HepG2 (cell line): ENCODE measurements at regions not wholly inside any gene's neighbourhood (a gene's known extent, or its start where the extent isn't known, plus 50 kb on each side); places are given as distances from the start of the nearest gene placed in this dataset.

Source experiments
- ATAC-seq: fragments of 200-7000 bp; cut with Tn5 transposase; 3 replicates; pipeline ENCODE4 v1.9.1; 2020; ENCODE audit warnings: mild to moderate bottlenecking, moderate library complexity
- BruUV-seq: library from RNA; stranded (reverse); fragments of 400-500 nt; replicated peaks from 2 replicates; lab custom pipeline; 2021; lab: Mats Ljungman, UMichigan
- CTCF ChIA-PET: fragments of 300-600 bp; formaldehyde crosslinking; extraction: SDS; loops from one replicate; lab custom pipeline; 2021; ENCODE audit warnings: low total read pairs, inconsistent platforms, low intra/inter-chr PET ratio; lab: Yijun Ruan, JAX
- POLR2A ChIA-PET: fragments of 350-600 bp; sonication (Branson Sonifier 250); formaldehyde crosslinking; loops from one replicate; lab custom pipeline; 2020; ENCODE audit warnings: antibody characterized with exemption, inconsistent platforms; lab: Yijun Ruan, JAX
- DNase-seq: peaks from one replicate; pipeline ENCODE4 v3.0.0-alpha.2; 2015; ENCODE audit warnings: low spot score
- FAIRE-seq: peaks from 3 replicates; lab custom pipeline; 2011; peaks lifted over from hg19 to GRCh38; lab: Jason Lieb, UNC
- H2AFZ ChIP-seq: one replicate; pipeline ENCODE4 v1.6.1; 2011; ENCODE audit warnings: low read length, inconsistent platforms
- H3K27ac ChIP-seq: fragments of 300-600 bp; 3 replicates; pipeline ENCODE4 v1.8.0; 2011; ENCODE audit warnings: mixed run types, mild to moderate bottlenecking, mixed read lengths, low read length, inconsistent platforms; ENCODE audit not compliant: insufficient read depth; ENCODE audit errors: extremely low read length
- H3K27me3 ChIP-seq, 2 experiments: fragments of 200-600 bp in 1 of 2; 2 replicates in 1 of 2; 3 replicates in 1 of 2; pipeline versions ENCODE4 v1.6.0 to v1.8.0; 2011; ENCODE audit warnings: low read length in 2 of 2, mild to moderate bottlenecking in 2 of 2, moderate library complexity in 2 of 2, inconsistent platforms in 1 of 2; ENCODE audit not compliant: insufficient read depth in 2 of 2, control insufficient read depth in 1 of 2
- H3K36me3 ChIP-seq, 2 experiments: fragments of 200-600 bp in 1 of 2; replicated peaks in 1 of 2; 2 replicates in 1 of 2; 3 replicates in 1 of 2; pipeline versions ENCODE4 v1.5.1 to v1.8.0; 2011; ENCODE audit warnings: low read length in 2 of 2, inconsistent platforms in 1 of 2; ENCODE audit not compliant: insufficient read depth in 2 of 2, control insufficient read depth in 1 of 2
- H3K4me1 ChIP-seq: 2 replicates; pipeline ENCODE4 v1.5.1; 2012; ENCODE audit warnings: low read length, inconsistent platforms; ENCODE audit not compliant: insufficient read depth
- H3K4me2 ChIP-seq: 2 replicates; pipeline ENCODE4 v1.6.0; 2011; ENCODE audit warnings: low read depth, low read length, inconsistent platforms
- H3K4me3 ChIP-seq, 3 experiments: fragments of 200-600 bp in 1 of 3; sonication (generic), shearing (Covaris generic) in 1 of 3; replicated peaks in 1 of 3; 2 replicates each; pipeline ENCODE4 v1.5.1; 2011 to 2016; ENCODE audit warnings: low read length in 3 of 3, inconsistent platforms in 2 of 3, low read depth in 2 of 3, mild to moderate bottlenecking in 2 of 3, control low read depth in 1 of 3, mixed read lengths in 1 of 3; ENCODE audit not compliant: insufficient read depth in 1 of 3
- H3K79me2 ChIP-seq: one replicate; pipeline ENCODE4 v1.6.1; 2011; ENCODE audit warnings: low read length, inconsistent platforms; ENCODE audit not compliant: insufficient read depth
- H3K9ac ChIP-seq: 2 replicates; pipeline ENCODE4 v1.6.0; 2011; ENCODE audit warnings: mild to moderate bottlenecking, low read depth, low read length, inconsistent platforms; ENCODE audit not compliant: insufficient read depth
- H3K9me3 ChIP-seq: 2 replicates; pipeline ENCODE4 v1.5.1; 2012; ENCODE audit warnings: mild to moderate bottlenecking, low read length
- H4K20me1 ChIP-seq: 2 replicates; pipeline ENCODE4 v1.6.0; 2011; ENCODE audit warnings: inconsistent platforms, mild to moderate bottlenecking, low read length, moderate library complexity; ENCODE audit not compliant: insufficient read depth
- GABPB1 ChIP-seq: IDR thresholded peaks from 2 replicates; pipeline ENCODE4 v1.6.1; 2016; ENCODE audit warnings: mild to moderate bottlenecking, missing genetic modification reagents, moderate library complexity, missing compliant biosample characterization
- HNRNPL ChIP-seq: fragments of 200-400 bp; formaldehyde crosslinking; IDR thresholded peaks from 2 replicates; pipeline ENCODE4 v1.6.1; 2017; ENCODE audit warnings: mild to moderate bottlenecking, low read depth, low read length
- HOXA3 ChIP-seq: sonication (generic); formaldehyde crosslinking; IDR thresholded peaks from 2 replicates; pipeline ENCODE4 v1.5.0; 2020; ENCODE audit warnings: missing genetic modification reagents
- RXRB ChIP-seq: IDR thresholded peaks from 2 replicates; pipeline ENCODE4 v1.6.1; 2016; ENCODE audit warnings: borderline replicate concordance, missing genetic modification reagents, missing compliant biosample characterization
- SNRNP70 ChIP-seq: fragments of 200-400 bp; formaldehyde crosslinking; IDR thresholded peaks from 2 replicates; pipeline ENCODE4 v1.6.1; 2017; ENCODE audit warnings: mild to moderate bottlenecking, low read depth, low read length, moderate library complexity
- SRSF1 ChIP-seq: fragments of 200-400 bp; formaldehyde crosslinking; optimal IDR thresholded peaks from 2 replicates; pipeline ENCODE3; 2017; ENCODE audit warnings: mild to moderate bottlenecking, low read depth, low read length, moderate library complexity
- ZNF10 ChIP-seq: sonication (generic); formaldehyde crosslinking; IDR thresholded peaks from 2 replicates; pipeline ENCODE4 v1.4.0; 2020; ENCODE audit warnings: mild to moderate bottlenecking, low read depth, missing genetic modification reagents, borderline replicate concordance
- ZNF12 ChIP-seq: sonication (generic); formaldehyde crosslinking; IDR thresholded peaks from 2 replicates; pipeline ENCODE4 v1.5.0; 2020; ENCODE audit warnings: missing genetic modification reagents
- ZNF232 ChIP-seq: sonication (generic); formaldehyde crosslinking; IDR thresholded peaks from 2 replicates; pipeline ENCODE4 v1.4.0; 2020; ENCODE audit warnings: missing genetic modification reagents, borderline replicate concordance
- ZNF530 ChIP-seq: sonication (generic); formaldehyde crosslinking; IDR thresholded peaks from 2 replicates; pipeline ENCODE4 v1.5.0; 2020; ENCODE audit warnings: low read depth, mild to moderate bottlenecking, missing genetic modification reagents
- WGBS: methylation state at CpG from one replicate; pipeline ENCODE4 v1.1.6; 2017; ENCODE audit warnings: low lambda C conversion rate; 5-methylcytosine and 5-hydroxymethylcytosine counted together
- in situ Hi-C: cut with HindIII; loops from 2 replicates; pipeline ENCODE4 v1.10.0; 2017; ENCODE audit warnings: low pct_unique_long_range_greater_than_20kb; ENCODE audit not compliant: extremely low pct_ligation_motif_present
- intact Hi-C: fragments of 100-400 bp; cut with micrococcal nuclease; formaldehyde crosslinking; loops from one replicate; pipeline ENCODE4 v1.10.0; 2022; ENCODE audit not compliant: unreplicated experiment
- TF ChIP-seq, protein P1 (sequence below): sonication (generic); formaldehyde crosslinking; IDR thresholded peaks from 2 replicates; pipeline ENCODE4 v1.4.0; 2020; ENCODE audit warnings: missing genetic modification reagents
- TF ChIP-seq, protein P2 (sequence below): fragments of 450-650 bp; IDR thresholded peaks from 2 replicates; pipeline ENCODE4 v1.6.1; 2016
- TF ChIP-seq, protein P3 (sequence below): sonication (generic); formaldehyde crosslinking; IDR thresholded peaks from 2 replicates; pipeline ENCODE4 v1.4.0; 2020; ENCODE audit warnings: low read depth, mild to moderate bottlenecking, missing genetic modification reagents
- TF ChIP-seq, protein P4 (sequence below): IDR thresholded peaks from 2 replicates; pipeline ENCODE4 v1.6.1; 2016; ENCODE audit warnings: missing compliant biosample characterization, missing genetic modification reagents, borderline replicate concordance
- TF ChIP-seq, protein P5 (sequence below): IDR thresholded peaks from 2 replicates; pipeline ENCODE4 v1.6.1; 2016; ENCODE audit warnings: mild to moderate bottlenecking, missing biosample characterization, missing genetic modification reagents
- TF ChIP-seq, protein P6 (sequence below): IDR thresholded peaks from 2 replicates; pipeline ENCODE4 v1.6.1; 2016; ENCODE audit warnings: low read depth, borderline replicate concordance

DNA sequence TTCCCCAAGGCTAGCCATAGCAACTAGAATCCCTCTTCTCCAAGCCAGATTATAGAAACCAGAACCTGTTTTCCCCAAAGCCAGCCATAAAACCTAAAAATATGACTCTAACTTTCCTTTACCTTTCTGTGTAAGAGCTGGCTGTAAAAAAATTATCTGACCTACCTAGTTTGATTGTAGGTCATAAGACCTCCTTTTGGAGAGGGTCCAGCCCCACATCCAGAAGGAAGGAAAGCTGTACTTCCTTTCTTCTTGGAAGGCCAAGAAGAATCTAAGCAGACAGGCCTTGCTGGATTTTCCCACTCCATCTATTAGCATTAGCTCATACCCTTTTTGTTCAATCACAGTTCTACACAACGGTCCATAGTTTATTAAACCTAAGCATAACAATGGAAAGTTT is 1006.3 kb downstream of the SORCS3 start:
- H3K4me3 ChIP-seq: no peak overlapping the region
- BruUV-seq: no TSS peak
- no peak overlapping the region for H2AFZ ChIP-seq
- CTCF ChIA-PET: no interaction called here
- H3K4me2 ChIP-seq: no peak overlapping the region
- H3K9ac ChIP-seq: no peak overlapping the region
- POLR2A ChIA-PET: no interaction called here
- no peaks in the 10 kb centered on the region for H3K79me2 ChIP-seq
- ATAC-seq (no peak), FAIRE-seq (no peak), DNase-seq (no peak)
- H3K27me3 ChIP-seq: no peaks in the 10 kb centered on the region
- WGBS: 35% methylated on average over 1 of the region's 1 CpG
- H3K27ac ChIP-seq: no peak overlapping the region
- H3K4me1 ChIP-seq: no peaks in the 10 kb centered on the region
- H3K36me3 ChIP-seq: no peaks in the 10 kb centered on the region
- H3K9me3 ChIP-seq: peaks cover 65% of the 10 kb centered on the region
- no peaks in the 10 kb centered on the region for H4K20me1 ChIP-seq
- intact Hi-C loops (no loop called here), in situ Hi-C loops (no loop called here)
- TF ChIP-seq ZNF10 (CRISPR knock-in tag): no peak
- no peak for TF ChIP-seq SNRNP70
- TF ChIP-seq GABPB1: no peak
- TF ChIP-seq, protein P1, sequence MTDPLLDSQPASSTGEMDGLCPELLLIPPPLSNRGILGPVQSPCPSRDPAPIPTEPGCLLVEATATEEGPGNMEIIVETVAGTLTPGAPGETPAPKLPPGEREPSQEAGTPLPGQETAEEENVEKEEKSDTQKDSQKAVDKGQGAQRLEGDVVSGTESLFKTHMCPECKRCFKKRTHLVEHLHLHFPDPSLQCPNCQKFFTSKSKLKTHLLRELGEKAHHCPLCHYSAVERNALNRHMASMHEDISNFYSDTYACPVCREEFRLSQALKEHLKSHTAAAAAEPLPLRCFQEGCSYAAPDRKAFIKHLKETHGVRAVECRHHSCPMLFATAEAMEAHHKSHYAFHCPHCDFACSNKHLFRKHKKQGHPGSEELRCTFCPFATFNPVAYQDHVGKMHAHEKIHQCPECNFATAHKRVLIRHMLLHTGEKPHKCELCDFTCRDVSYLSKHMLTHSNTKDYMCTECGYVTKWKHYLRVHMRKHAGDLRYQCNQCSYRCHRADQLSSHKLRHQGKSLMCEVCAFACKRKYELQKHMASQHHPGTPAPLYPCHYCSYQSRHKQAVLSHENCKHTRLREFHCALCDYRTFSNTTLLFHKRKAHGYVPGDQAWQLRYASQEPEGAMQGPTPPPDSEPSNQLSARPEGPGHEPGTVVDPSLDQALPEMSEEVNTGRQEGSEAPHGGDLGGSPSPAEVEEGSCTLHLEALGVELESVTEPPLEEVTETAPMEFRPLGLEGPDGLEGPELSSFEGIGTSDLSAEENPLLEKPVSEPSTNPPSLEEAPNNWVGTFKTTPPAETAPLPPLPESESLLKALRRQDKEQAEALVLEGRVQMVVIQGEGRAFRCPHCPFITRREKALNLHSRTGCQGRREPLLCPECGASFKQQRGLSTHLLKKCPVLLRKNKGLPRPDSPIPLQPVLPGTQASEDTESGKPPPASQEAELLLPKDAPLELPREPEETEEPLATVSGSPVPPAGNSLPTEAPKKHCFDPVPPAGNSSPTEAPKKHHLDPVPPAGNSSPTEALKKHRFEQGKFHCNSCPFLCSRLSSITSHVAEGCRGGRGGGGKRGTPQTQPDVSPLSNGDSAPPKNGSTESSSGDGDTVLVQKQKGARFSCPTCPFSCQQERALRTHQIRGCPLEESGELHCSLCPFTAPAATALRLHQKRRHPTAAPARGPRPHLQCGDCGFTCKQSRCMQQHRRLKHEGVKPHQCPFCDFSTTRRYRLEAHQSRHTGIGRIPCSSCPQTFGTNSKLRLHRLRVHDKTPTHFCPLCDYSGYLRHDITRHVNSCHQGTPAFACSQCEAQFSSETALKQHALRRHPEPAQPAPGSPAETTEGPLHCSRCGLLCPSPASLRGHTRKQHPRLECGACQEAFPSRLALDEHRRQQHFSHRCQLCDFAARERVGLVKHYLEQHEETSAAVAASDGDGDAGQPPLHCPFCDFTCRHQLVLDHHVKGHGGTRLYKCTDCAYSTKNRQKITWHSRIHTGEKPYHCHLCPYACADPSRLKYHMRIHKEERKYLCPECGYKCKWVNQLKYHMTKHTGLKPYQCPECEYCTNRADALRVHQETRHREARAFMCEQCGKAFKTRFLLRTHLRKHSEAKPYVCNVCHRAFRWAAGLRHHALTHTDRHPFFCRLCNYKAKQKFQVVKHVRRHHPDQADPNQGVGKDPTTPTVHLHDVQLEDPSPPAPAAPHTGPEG: no peak
- TF ChIP-seq HNRNPL: no peak
- TF ChIP-seq ZNF232 (CRISPR knock-in tag): no peak
- TF ChIP-seq, protein P2, sequence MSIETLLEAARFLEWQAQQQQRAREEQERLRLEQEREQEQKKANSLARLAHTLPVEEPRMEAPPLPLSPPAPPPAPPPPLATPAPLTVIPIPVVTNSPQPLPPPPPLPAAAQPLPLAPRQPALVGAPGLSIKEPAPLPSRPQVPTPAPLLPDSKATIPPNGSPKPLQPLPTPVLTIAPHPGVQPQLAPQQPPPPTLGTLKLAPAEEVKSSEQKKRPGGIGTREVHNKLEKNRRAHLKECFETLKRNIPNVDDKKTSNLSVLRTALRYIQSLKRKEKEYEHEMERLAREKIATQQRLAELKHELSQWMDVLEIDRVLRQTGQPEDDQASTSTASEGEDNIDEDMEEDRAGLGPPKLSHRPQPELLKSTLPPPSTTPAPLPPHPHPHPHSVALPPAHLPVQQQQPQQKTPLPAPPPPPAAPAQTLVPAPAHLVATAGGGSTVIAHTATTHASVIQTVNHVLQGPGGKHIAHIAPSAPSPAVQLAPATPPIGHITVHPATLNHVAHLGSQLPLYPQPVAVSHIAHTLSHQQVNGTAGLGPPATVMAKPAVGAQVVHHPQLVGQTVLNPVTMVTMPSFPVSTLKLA: no peak
- no peak for TF ChIP-seq ZNF12 (CRISPR knock-in tag)
- no peak for TF ChIP-seq SRSF1
- TF ChIP-seq, protein P3, sequence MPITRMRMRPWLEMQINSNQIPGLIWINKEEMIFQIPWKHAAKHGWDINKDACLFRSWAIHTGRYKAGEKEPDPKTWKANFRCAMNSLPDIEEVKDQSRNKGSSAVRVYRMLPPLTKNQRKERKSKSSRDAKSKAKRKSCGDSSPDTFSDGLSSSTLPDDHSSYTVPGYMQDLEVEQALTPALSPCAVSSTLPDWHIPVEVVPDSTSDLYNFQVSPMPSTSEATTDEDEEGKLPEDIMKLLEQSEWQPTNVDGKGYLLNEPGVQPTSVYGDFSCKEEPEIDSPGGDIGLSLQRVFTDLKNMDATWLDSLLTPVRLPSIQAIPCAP: no peak
- TF ChIP-seq, protein P4, sequence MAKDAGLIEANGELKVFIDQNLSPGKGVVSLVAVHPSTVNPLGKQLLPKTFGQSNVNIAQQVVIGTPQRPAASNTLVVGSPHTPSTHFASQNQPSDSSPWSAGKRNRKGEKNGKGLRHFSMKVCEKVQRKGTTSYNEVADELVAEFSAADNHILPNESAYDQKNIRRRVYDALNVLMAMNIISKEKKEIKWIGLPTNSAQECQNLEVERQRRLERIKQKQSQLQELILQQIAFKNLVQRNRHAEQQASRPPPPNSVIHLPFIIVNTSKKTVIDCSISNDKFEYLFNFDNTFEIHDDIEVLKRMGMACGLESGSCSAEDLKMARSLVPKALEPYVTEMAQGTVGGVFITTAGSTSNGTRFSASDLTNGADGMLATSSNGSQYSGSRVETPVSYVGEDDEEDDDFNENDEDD (CRISPR knock-in tag): no peak
- no peak for TF ChIP-seq ZNF530 (CRISPR knock-in tag)
- TF ChIP-seq, protein P5, sequence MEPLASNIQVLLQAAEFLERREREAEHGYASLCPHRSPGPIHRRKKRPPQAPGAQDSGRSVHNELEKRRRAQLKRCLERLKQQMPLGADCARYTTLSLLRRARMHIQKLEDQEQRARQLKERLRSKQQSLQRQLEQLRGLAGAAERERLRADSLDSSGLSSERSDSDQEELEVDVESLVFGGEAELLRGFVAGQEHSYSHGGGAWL: no peak
- no peak for TF ChIP-seq RXRB
- no peak for TF ChIP-seq HOXA3 (CRISPR knock-in tag)
- TF ChIP-seq, protein P6, sequence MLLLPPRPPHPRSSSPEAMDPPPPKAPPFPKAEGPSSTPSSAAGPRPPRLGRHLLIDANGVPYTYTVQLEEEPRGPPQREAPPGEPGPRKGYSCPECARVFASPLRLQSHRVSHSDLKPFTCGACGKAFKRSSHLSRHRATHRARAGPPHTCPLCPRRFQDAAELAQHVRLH: no peak
